Esophagus squamous epithelium (tissue), 4 donors: ENCODE measurements at regions not wholly inside any gene's neighbourhood (a gene's known extent, or its start where the extent isn't known, plus 50 kb on each side); places are given as distances from the start of the nearest gene placed in this dataset.

Experiments
- CTCF ChIP-seq, 6 experiments: fragments of 450-650 bp in 4 of 6; fragments of 200-600 bp in 2 of 6; sonication (generic) in 2 of 6; IDR thresholded peaks; one replicate each; pipeline ENCODE4 v1.5.1; 2016 to 2019; ENCODE audit warnings: antibody characterized with exemption in 6 of 6, mild to moderate bottlenecking in 4 of 6, moderate library complexity in 4 of 6
- POLR2A ChIP-seq, 4 donors: fragments of 450-650 bp; IDR thresholded peaks; one replicate each; pipeline ENCODE4 v1.6.1; 2017; ENCODE audit warnings: antibody characterized with exemption in 4 of 4, mild to moderate bottlenecking in 4 of 4, moderate library complexity in 3 of 4

GRCh38 chr3:63067999-63068645 is 192.9 kb upstream of the CADPS start:
- TF ChIP-seq CTCF (IDR thresholded peaks at IDR 0.05) (no peak), POLR2A (IDR thresholded peaks at IDR 0.05) (no peak)
